Middle frontal gyrus (tissue), 1 donor: ENCODE measurements at regions not wholly inside any gene's neighbourhood (a gene's known extent, or its start where the extent isn't known, plus 50 kb on each side); places are given as distances from the start of the nearest gene placed in this dataset.
"Not testable (repeated sequence)": the region's sequence is repeated elsewhere in the genome, so short reads cannot be mapped to it uniquely, and the experiment has no call there.

Experiments
- DNase-seq: peaks from one replicate; pipeline ENCODE4 v3.0.0-alpha.2; 2015; ENCODE audit warnings: low spot score; ENCODE audit errors: extremely low spot score

- DNase-seq, result no peak
Observed at GRCh38 chr9:31355965-31356364, 1028.5 kb upstream of the ACO1 start.

DNA sequence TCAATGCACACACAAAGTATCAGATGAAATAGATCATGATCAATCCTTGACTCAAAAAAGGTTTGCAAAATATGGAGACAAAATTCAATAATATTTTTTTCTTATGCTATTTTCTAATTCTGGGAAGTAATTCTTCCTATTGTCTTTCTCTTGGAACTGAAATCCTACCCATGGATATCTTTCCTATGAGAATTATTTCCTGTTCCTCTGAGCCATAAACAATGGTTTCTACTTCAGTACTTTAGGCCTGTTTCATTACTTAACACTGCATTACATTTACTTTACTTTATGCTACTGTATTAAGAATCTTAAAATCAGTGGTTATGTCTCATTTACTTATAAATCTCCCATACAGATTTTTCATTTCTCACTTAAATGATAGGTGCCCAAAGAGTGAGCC lies 1025.4 kb upstream of the ACO1 start:
- DNase-seq, result no peak

- DNase-seq, result no peak
Observed at GRCh38 chr9:31364171-31364570, 1020.3 kb upstream of the ACO1 start.

- no peak for DNase-seq
Observed at GRCh38 chr9:31372799-31373587, 1011.5 kb upstream of the ACO1 start.

- no peak for DNase-seq
Observed at GRCh38 chr9:31377358-31377757, 1007.1 kb upstream of the ACO1 start.

GRCh38 chr9:31388660-31389059 lies 995.8 kb upstream of the ACO1 start:
- DNase-seq, result no peak

DNA sequence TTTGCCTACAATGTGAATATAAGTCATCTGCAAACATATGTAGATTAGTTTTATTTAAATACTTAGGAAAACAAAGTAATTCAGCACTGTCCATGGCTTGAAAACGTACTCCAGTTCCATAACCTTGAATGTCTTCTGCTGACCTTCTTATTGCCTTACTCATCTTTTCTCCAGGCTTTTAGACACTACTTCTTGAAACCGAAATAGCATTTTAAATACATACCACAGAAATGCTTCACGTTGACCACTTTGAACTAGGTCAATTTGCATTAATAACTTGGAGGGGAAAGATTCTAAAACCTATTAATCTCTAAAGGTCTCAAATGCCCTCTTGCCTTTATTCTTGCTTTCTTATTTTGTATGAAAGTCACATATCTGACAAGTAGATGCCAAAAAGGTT lies 995.4 kb upstream of the ACO1 start:
- no peak for DNase-seq

DNA sequence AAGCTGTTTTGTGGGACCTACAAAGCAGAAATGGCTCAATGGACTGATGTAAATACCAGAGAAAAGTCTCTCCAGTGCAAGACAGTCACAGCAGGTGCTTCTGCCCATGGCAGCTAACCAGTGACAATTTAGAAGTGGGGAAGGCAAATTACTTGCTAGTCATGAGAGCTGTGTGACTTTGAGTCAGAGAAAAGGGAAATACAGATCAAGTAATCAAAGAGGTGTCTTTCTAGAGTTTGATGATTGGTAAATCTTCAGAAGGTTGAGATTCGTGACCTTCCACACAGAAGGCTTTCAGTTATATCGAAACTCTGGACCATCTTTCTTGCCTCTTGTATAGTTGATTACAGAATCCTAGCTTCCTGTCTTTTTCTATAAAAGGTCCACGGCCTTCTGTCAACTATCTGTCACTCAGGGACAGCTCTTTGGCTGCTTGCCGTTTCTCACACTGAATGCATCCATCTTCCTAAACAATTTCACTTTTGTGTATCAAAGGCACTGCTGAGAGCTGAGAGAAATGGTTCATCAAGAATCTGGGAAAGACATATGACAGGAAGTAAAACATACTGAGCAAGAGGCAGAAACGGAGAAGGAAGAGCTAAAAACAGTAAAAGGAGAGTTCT lies 993.9 kb upstream of the ACO1 start:
- no peak for DNase-seq

GRCh38 chr9:31393240-31393639 lies 991.2 kb upstream of the ACO1 start:
- DNase-seq, result no peak

- no peak for DNase-seq
Observed at GRCh38 chr9:31394015-31394473, 990.4 kb upstream of the ACO1 start.

- DNase-seq, result no peak
Observed at GRCh38 chr9:31412081-31412480, 972.4 kb upstream of the ACO1 start.

DNA sequence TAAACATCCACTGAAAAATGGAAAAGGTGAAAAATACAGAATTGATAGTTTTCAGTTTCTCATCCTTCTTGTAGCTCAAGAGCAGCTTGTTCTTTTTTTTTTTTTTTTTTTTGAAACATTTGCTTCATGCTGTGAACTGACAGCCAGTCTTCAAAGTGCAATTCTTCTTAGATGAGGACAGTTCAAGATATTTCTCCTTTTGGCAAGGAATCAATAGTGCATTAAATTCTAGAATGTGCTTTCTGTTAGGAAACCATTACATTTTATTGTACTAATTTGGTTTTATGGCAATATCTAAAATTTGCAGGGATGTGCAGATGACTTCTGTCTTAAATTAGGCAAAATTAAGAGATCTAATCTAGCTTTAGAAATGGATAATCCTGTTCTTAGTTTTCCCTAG lies 969.3 kb upstream of the ACO1 start:
- DNase-seq, result no peak

GRCh38 chr9:31418419-31418818 lies 966.0 kb upstream of the ACO1 start:
- no peak for DNase-seq

DNA sequence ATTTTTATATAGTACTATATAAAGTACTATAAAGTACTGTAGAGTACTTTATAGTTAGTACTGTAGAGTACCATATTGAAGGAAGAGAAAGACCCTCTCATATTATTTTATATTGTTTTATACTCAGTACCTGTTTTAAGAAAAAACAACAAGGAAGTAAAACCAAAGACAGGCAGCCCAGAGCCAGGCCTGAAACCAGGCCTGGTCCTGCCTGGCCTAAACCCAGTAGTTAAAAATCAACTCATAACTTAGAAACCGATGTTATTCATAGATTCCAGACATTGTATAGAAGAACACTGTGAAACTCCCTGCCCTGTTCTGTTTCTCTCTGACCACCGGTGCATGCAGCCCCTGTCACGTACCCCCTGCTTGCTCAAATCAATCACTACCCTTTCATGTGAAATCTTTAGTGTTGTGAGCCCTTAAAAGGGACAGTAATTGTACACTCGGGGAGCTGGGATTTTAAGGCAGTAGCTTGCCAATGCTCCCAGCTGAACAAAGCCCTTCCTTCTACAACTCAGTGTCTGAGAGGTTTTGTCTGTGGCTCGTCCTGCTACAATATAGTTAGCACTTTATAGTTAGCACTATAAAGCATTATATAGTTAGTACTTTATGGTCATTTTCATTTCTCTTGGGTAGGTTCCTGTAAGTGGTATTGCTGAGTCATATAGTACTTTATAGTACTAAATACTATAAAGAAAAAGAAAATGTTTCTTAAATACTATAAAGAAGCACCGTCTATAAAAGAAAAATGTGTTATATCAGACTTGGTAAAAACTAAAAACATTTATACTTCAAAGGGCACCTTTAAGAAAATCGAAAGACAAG lies 940.6 kb upstream of the ACO1 start:
- not testable (repeated sequence) for DNase-seq

DNA sequence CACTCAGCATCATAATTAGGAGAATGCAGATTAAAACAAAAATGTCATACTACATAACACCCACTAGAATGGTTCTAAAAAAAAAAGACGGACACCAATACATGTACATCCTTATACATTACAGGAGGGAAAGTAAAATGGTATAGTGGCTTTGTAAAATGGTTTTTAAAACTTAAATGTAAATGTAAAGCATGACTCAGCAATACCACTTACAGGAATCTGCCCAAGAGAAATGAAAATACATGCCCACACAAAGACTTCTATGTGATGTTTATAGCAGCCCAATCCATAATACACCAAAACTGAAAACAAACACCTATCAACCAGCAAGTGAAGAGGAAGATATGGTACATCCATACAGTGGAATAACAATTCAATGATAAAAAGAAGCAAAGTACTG lies 939.1 kb upstream of the ACO1 start:
- DNase-seq, result no peak

- no peak for DNase-seq
Observed at GRCh38 chr9:31445960-31446359, 938.5 kb upstream of the ACO1 start.

GRCh38 chr9:31467075-31467474 lies 917.4 kb upstream of the ACO1 start:
- no peak for DNase-seq

DNA sequence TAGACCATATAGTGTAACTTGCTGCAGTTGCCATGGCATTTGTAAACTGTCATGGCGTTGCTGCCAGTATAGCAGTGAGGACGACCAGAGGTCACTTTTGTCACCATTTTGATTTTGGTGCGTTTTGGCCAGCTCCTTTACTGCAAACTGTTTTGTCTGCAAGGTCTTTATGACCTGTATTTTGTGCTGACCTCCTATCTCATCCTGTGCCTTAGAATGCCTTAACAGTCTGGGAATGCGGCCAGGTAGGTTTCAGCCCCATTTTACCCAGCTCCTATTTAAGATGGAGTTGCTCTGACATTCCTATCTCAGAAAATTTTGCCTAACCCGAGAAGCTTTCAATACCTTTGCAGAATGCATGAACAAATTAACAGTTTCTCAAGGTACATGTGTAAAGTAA lies 914.4 kb upstream of the ACO1 start:
- DNase-seq, result no peak

DNA sequence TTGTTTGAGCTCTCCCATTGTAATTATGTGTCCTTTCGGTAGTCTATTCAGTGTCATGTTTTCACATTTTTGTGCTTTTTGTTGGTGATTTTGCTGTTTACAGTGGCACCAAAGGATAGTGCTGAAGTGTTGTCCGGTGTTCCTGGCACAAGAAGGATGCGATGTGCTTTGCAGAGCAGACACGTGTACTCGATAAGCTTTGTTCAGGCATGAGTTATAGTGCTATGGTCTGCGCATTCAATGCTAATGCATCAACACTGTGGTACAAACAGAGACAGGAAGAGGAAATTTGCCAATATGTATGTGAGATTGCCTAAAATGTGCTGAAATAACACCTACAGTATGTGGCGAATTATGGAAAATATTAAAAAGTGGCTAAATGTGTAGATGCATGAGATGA lies 913.4 kb upstream of the ACO1 start:
- no peak for DNase-seq

DNA sequence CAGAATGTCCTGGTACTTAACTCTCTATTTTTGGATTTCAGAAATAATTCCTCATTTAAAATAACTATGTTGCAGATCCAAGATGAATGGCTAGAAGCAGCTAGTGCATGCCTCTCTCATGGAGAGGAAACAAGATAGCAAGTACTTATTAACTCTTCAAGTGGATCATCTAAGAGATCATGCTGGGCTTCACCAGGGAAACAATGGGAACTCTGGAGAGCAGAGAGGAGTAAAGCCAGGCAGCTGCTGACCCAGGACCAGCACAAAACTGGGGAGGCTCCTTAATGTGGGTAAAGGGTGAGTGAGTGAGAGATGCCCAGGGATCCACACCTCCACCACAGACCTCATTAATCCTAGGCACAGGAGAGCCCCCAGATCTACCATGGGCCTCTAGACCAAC lies 897.8 kb upstream of the ACO1 start:
- no peak for DNase-seq

- no peak for DNase-seq
Observed at GRCh38 chr9:31490551-31491106, 893.8 kb upstream of the ACO1 start.

GRCh38 chr9:31492229-31492628 lies 892.2 kb upstream of the ACO1 start:
- no peak for DNase-seq
